NCI-H510A (cell line): ENCODE measurements at regions not wholly inside any gene's neighbourhood (a gene's known extent, or its start where the extent isn't known, plus 50 kb on each side); places are given as distances from the start of the nearest gene placed in this dataset.
"Not testable (repeated sequence)": the region's sequence is repeated elsewhere in the genome, so short reads cannot be mapped to it uniquely, and the experiment has no call there.

ENCODE experiments used
- DNase-seq: peaks from one replicate; lab custom pipeline; 2025; lab: John Stamatoyannopoulos, UW

DNA sequence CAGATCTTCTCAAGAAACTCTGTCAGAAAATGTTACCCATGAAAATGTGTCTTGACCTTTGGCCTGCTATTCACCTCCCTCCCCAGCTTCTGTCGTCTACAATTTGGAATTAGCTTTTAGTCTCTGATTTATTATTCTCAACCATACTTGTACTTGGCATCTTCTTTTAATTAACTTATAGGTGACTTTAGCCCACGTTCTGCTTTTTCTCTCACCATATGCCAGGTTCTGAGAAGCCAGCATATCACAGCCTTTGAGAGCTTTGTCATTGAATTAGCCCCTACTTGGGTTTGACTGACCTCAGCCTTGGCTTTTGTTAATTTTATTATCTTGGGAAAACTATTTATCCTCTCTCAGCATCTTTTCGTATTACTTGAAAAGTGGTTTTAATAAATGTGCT is 355.9 kb downstream of the OXSM start:
- DNase-seq = no peak

- DNase-seq = not testable (repeated sequence)
These were observed 367.5 kb downstream of the OXSM start for GRCh38 chr3:26157428-26157827.

- no peak for DNase-seq
These were observed 381.1 kb downstream of the OXSM start for GRCh38 chr3:26171006-26171405.

- no peak for DNase-seq
These were observed 401.7 kb downstream of the OXSM start for GRCh38 chr3:26191556-26191955.

DNA sequence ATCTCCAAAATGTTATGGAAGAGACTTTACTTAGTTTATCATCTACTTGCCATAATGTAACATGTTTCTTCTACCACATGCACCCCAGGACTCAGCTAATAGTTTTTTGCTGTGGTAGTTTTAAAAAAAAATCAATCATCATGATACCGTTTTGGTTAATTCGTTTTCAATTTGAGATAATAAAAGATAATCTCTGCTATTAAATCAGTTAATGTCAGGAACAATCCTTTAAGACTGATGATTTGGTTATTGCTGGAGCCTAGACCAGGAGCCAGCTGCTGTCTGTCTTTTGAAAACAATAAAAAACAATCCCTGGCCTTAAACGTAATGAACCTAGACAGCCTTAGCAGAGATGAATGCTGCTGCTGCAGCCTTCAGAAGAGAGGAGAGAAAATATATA is 403.7 kb downstream of the OXSM start:
- no peak for DNase-seq

DNA sequence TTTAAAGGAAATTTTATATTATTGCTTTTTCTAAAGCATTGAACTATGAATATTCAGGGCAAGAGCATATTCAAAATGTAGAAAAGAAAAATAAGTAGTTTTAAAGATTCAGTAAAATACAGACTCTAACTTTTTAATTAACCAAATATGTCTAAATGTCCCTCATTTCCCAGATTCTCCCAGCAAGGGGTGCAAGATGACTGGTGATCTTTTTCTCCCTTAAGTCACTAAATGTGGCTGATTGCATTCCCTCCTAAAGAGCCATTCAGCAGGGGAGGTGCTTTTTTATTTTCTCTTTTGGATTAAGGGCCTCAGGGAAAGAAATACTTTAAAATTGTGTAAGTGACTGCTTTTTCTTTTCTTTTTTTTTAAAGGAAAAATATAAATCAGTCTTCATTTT is 406.9 kb downstream of the OXSM start:
- DNase-seq = no peak

DNA sequence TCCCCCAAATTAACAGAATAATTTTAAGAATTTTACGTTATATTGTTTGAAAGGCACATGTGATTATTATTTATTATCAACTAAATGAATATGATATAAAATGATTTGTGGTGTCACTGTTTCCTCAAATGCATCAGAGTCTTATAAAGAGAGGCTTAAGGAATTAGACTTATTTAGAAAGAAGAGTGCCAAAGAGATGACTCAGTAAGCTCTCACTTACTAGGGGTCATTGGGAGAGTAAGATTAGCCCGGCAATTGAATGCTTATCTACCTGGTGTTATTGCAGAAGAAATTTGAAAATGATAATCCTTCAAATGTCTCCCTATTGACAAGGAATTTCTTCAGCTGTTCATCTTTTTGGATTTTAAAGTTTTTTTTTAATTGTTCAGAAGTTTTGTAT is 408.7 kb downstream of the OXSM start:
- DNase-seq = no peak

DNA sequence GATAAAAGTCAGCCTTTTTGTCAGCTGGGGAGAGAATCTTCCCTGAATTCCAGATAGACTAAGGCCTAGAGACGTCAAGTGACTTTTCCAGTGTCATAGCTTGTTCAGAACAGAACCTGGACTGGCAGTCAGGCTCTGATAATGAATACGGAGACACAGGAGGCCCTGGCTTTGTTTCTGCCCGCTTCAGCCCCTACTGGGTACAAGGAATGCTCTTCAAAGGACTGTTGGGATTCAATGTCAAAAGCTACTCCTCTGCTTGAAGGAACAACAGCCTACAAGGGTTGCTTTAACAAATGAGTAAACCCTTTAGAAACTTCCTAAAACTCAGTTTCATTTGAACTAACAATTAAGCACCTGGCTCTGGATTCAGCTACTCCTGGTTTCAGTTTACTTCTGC is 412.3 kb downstream of the OXSM start:
- no peak for DNase-seq

DNA sequence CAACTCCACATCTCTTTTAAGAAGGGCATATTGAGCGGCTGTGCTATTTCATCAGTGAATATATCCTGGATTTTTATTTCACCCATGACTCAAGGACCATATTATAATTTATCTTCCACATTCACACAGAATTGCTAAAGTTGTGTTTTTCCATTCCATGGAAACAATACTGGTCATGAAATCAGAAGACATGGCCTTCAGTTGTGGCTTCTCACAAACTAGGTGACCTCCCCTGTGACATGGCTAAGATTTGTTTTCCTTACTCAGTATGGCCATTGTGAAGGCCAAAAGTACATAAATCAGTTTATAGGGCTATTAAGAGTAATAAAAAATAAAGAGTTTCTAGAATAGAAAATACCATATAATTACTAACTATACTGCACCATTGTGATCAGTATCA is 415.6 kb downstream of the OXSM start:
- DNase-seq = no peak

DNA sequence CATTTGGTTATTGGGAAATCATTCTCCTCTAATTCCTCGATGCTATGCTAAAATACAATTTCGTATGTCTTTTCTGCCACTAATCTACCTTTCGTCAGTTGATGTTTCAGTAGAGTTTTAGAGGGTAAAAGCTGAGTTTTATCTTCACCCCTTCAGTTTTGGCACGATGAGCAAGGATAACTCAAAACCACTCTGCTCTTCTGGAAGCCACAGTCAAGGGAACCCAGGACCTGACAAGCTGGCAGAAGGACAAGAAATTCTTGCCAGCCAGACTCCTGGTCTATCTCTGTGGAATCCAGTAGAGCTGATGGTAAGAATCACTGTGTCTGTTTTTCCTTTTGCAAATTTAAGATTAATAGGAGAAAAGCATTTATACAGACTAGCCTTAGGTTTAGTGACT is 414.4 kb upstream of the LRRC3B start:
- DNase-seq = no peak

- no peak for DNase-seq
These were observed 392.8 kb upstream of the LRRC3B start for GRCh38 chr3:26229801-26230200.

GRCh38 chr3:26233374-26233773 is 389.2 kb upstream of the LRRC3B start:
- DNase-seq = no peak

DNA sequence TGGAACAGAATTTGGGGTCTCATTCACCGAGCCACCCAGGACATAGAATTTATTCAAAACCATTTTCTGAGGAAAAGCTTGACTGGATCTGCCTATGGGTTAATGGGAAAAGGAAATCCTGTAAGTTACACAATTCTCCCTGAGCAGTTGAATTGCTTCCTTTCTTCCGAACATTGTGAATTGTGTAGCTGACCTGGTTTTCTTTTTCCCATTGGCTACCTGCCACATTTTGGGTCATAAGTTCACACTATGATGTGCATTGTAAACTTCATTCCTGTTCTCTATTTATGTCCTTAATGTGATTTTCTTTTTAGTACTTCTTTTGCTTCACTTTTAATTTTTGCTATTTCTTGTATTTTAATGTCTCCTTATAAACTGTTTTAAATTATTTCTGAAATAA is 386.0 kb upstream of the LRRC3B start:
- no peak for DNase-seq

GRCh38 chr3:26237036-26237682 is 385.4 kb upstream of the LRRC3B start:
- DNase-seq = no peak

DNA sequence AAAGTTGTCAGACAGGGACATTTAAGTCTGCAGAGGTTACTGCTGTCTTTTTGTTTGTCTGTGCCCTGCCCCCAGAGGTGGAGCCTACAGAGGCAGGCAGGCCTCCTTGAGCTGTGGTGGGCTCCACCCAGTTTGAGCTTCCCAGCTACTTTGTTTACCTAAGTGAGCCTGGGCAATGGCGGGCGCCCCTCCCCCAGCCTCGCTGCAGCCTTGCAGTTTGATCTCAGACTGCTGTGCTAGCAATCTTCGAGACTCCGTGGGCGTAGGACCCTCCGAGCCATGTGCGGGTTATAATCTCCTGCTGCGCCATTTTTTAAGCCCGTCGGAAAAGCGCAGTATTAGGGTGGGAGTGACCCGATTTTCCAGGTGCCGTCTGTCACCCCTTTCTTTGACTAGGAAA is 378.0 kb upstream of the LRRC3B start:
- not testable (repeated sequence) for DNase-seq

DNA sequence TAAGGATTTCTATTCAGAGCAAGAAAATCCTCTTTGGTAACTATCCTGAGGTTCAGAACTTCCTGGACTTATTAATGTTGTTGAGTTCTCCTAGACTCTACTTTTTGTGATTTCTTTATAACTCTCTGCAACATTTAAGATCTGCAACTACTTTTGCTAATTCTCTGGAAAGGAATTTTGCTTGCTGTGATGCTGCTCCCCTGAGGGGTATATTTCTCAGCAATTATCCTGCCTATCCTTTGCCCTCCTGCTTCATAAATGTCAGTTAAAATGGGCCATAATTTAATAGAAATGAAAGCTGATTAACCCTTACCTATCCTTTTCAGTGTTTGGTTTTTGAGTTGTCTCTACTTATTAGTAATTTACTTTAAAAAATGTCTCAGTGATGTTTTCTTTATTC is 377.3 kb upstream of the LRRC3B start:
- DNase-seq = no peak

- DNase-seq = no peak
These were observed 375.7 kb upstream of the LRRC3B start for GRCh38 chr3:26246901-26247300.

- DNase-seq = no peak
These were observed 374.9 kb upstream of the LRRC3B start for GRCh38 chr3:26247712-26248111.

DNA sequence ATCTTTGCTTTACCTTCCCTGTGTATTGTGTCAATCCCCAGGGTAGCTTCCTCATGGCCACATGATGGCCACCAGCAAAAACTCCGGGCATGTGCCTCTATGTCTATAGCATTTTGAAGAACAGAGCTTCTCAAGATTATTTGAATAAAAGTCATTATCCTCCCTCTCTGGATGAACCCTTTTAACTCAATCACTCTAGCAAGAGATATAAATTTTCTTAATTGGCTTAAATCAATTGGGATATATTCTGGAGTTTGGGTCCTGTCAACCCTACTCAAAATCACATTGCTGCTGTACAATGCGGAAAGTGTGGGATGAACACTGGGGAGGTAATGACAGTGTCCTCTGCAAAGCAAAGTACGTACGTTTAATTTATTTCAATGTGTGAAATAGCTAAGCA is 370.6 kb upstream of the LRRC3B start:
- no peak for DNase-seq

DNA sequence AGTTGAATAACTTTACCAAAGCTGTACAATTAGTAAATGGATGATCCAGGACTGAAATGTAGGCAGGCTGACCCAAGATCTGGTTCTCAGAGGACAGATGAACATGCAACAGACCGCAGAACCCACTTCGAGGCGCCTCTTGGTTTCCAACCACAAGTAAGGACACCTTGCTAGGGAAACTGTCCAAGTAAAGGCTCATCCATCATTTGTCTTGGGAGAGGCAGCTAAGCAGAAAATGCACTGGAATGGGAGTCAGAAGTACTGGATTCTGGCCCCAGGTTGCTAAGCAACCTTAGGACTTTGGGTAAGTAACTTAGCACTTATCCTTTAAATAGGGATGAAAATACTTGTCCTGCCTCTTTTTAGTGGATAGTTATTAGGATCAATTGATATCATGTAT is 366.3 kb upstream of the LRRC3B start:
- DNase-seq = no peak

DNA sequence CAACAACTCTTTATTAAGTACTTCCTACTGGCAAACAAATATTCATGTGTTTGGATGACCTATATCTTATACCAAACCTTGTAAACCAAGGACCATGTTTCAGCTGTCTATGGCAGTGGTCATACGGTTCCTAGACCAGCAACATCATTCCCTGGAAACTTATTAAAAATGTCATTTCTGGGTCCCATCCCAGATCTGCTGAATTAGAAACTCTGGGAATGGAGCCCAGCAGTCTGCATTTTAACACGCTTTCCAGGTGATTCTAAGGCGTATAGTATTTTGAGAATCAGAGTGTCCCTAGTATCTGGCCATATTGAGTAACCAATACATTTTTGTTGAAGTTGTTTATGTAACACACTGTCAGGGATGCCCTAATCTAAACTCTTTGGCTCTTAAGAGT is 363.4 kb upstream of the LRRC3B start:
- no peak for DNase-seq

DNA sequence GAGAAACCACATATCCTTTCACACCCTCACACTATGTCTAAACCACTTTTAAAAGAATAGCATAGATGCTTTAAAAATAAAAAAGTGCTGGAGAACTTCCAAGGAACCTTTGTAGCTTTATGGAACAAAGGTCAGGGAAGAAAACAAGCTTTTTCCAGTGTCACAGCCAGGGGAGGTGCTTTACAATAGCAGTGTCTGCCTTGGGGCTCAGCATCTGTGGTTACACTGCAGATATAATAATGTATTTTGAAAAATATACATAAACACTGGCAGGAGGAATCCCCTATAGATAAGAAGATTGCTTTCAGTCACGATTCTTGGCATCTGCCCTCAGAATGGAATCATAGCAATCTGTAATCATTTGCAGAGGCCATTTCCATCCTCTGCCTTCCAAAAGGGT is 362.4 kb upstream of the LRRC3B start:
- DNase-seq = no peak

- no peak for DNase-seq
These were observed 357.9 kb upstream of the LRRC3B start for GRCh38 chr3:26264708-26265107.

- no peak for DNase-seq
These were observed 350.7 kb upstream of the LRRC3B start for GRCh38 chr3:26271848-26272247.

DNA sequence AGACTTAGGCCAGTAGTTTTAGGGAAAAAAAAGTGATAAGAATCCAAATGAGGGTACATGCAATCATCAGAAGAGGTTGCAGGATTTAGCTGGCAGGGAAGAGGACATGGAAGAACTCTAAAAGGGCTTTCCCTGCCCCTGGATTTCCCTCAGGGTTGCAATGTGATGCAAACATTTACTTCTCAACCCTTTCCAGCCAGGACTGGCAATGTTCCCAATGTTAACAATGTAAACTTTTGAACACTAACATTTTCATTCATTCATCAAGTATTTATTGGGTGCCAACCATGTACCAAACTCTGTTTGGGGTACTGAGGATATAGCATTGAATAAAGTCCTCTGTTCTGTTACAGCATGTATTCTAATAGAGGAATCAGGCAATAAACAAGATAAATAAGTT is 349.4 kb upstream of the LRRC3B start:
- DNase-seq = no peak
